Pancreas (tissue), 10 donors: ENCODE measurements at regions not wholly inside any gene's neighbourhood (a gene's known extent, or its start where the extent isn't known, plus 50 kb on each side); places are given as distances from the start of the nearest gene placed in this dataset.

Experiments used
- ATAC-seq, 4 donors: fragments of 200-7000 bp; cut with Tn5 transposase; one replicate each; pipeline versions ENCODE4 v1.8.0 to v1.9.1; 2020; ENCODE audit warnings: mild to moderate bottlenecking in 4 of 4, moderate library complexity in 4 of 4
- DNase-seq, 6 donors: peaks; one replicate each; pipeline ENCODE4 v3.0.0-alpha.2; 2020
- FAIRE-seq: peaks from 2 replicates; lab custom pipeline; 2012; peaks lifted over from hg19 to GRCh38; lab: Jason Lieb, UNC
- H3K27ac ChIP-seq, 4 donors: fragments of 200-600 bp; sonication (generic); 1 replicate in 3 of 4; 2 replicates in 1 of 4; pipeline versions ENCODE4 v1.5.0 to v1.8.0; 2020
- H3K27me3 ChIP-seq, 4 donors: fragments of 200-600 bp; one replicate each; pipeline ENCODE4 v1.8.0; 2021
- H3K36me3 ChIP-seq, 3 donors: fragments of 200-600 bp; sonication (generic) in 1 of 3; one replicate each; pipeline versions ENCODE4 v1.5.0 to v1.8.0; 2020 to 2021
- H3K4me1 ChIP-seq, 3 donors: fragments of 200-600 bp; one replicate each; pipeline ENCODE4 v1.8.0; 2021
- H3K4me3 ChIP-seq, 4 donors: fragments of 200-600 bp; sonication (generic) in 2 of 4; one replicate each; pipeline versions ENCODE4 v1.5.0 to v1.8.0; 2020 to 2021
- H3K9me3 ChIP-seq, 4 donors: fragments of 200-600 bp; one replicate each; pipeline ENCODE4 v1.8.0; 2021
- CTCF ChIP-seq, 4 donors: fragments of 200-600 bp; sonication (generic) in 3 of 4; IDR thresholded peaks; one replicate each; pipeline versions ENCODE4 v1.5.0 to v1.8.0; 2021; ENCODE audit warnings: antibody characterized with exemption in 4 of 4
- WGBS, 2 donors: extraction: QIAGEN DNeasy Blood & Tissue Kit; methylation state at CpG; one replicate each; pipeline ENCODE4 v1.1.7; 2013; 5-methylcytosine and 5-hydroxymethylcytosine counted together
- intact Hi-C, 3 donors: fragments of 100-400 bp; cut with DNase I; formaldehyde crosslinking; loops; one replicate each; pipeline versions ENCODE4 v1.11.1 to v1.14.2; 2022
- donor health status: healthy with polysubstance abuse.
- donor health status: DM: no; HTN: no; CAD: no; lungs with moderate emphysema.
- donor health status: DM: no; HTN: no; CAD: no.
- donor health status: control.
- donor health status: control.
- donor health status: Bipolar disorder and iron deficiency.
- donor health status: DM: yes; HTN: yes; CAD: no.
- donor health status: DM: no; HTN: no; CAD: no.
- donor health status: DM: no; HTN: no; CAD: no.
- donor health status: DM: yes; HTN: yes; CAD: no.

- ATAC-seq, result no peak
- TF ChIP-seq CTCF (IDR thresholded peaks at IDR 0.05), result no peak
- no peak for FAIRE-seq
These were observed 76.9 kb upstream of the CHST9 start for GRCh38 chr18:27261769-27262549.

GRCh38 chr18:27253571-27253970 lies 68.5 kb upstream of the CHST9 start:
- H3K4me3 ChIP-seq, result no peak overlapping the region
- H3K4me1 ChIP-seq, result no peaks in the 10 kb centered on the region
- no peak overlapping the region for H3K27ac ChIP-seq
- no peaks in the 10 kb centered on the region for H3K27me3 ChIP-seq
- ATAC-seq, result no peak
- no peak for DNase-seq
- H3K9me3 ChIP-seq, result no peaks in the 10 kb centered on the region
- intact Hi-C loops, result no loop called here
- 29 to 46% methylated on average over 1 of the region's 1 CpG for WGBS, 2 donors
- no peaks in the 10 kb centered on the region for H3K36me3 ChIP-seq
- no peak for FAIRE-seq
- no peak for TF ChIP-seq CTCF (IDR thresholded peaks at IDR 0.05)

More at GRCh38 chr18:27261769-27262549, 76.9 kb upstream of the CHST9 start:
- H3K27me3 ChIP-seq, result no peaks in the 10 kb centered on the region
- H3K4me1 ChIP-seq, result no peaks in the 10 kb centered on the region
- no peaks in the 10 kb centered on the region for H3K9me3 ChIP-seq
- no peak overlapping the region for H3K27ac ChIP-seq
- H3K36me3 ChIP-seq, result no peaks in the 10 kb centered on the region
- DNase-seq, result no peak
- intact Hi-C loops, result no loop called here
- no peak overlapping the region for H3K4me3 ChIP-seq

GRCh38 chr18:27250471-27250870 lies 65.4 kb upstream of the CHST9 start:
- no peaks in the 10 kb centered on the region for H3K9me3 ChIP-seq
- H3K27me3 ChIP-seq, result no peaks in the 10 kb centered on the region
- no peaks in the 10 kb centered on the region for H3K36me3 ChIP-seq
- TF ChIP-seq CTCF (IDR thresholded peaks at IDR 0.05), result no peak
- intact Hi-C loops, result no loop called here
- ATAC-seq, result no peak
- FAIRE-seq, result no peak
- WGBS, 2 donors, result 77 to 85% methylated on average over 2 of the region's 2 CpGs
- DNase-seq, result no peak
- H3K4me1 ChIP-seq, result no peaks in the 10 kb centered on the region
- no peak overlapping the region for H3K27ac ChIP-seq
- H3K4me3 ChIP-seq, result no peak overlapping the region

GRCh38 chr18:27249933-27250332 lies 64.8 kb upstream of the CHST9 start:
- Histone ChIP-seq H3K4me1 (no peaks in the 10 kb centered on the region), H3K36me3 (no peaks in the 10 kb centered on the region), H3K4me3 (no peak overlapping the region), H3K27me3 (no peaks in the 10 kb centered on the region), H3K9me3 (no peaks in the 10 kb centered on the region), H3K27ac (no peak overlapping the region)
- 30 to 54% methylated on average over 1 of the region's 1 CpG for WGBS, 2 donors
- no peak for ATAC-seq
- TF ChIP-seq CTCF (IDR thresholded peaks at IDR 0.05), result no peak
- FAIRE-seq, result no peak
- intact Hi-C loops, result no loop called here
- no peak for DNase-seq

GRCh38 chr18:27244259-27244658 lies 59.2 kb upstream of the CHST9 start:
- no peaks in the 10 kb centered on the region for H3K27me3 ChIP-seq
- intact Hi-C loops, result no loop called here

More at GRCh38 chr18:27244259-27244658, 59.2 kb upstream of the CHST9 start:
- H3K4me1 ChIP-seq, result no peaks in the 10 kb centered on the region
- FAIRE-seq, result no peak
- DNase-seq, result no peak
- ATAC-seq, result no peak
- no peaks in the 10 kb centered on the region for H3K9me3 ChIP-seq
- H3K27ac ChIP-seq, result no peak overlapping the region
- no peak overlapping the region for H3K4me3 ChIP-seq
- TF ChIP-seq CTCF (IDR thresholded peaks at IDR 0.05), result no peak
- H3K36me3 ChIP-seq, result no peaks in the 10 kb centered on the region
- WGBS, 2 donors, result 72 to 84% methylated on average over 4 of the region's 4 CpGs
